GM19023 (cell line): ENCODE measurements at regions not wholly inside any gene's neighbourhood (a gene's known extent, or its start where the extent isn't known, plus 50 kb on each side); places are given as distances from the start of the nearest gene placed in this dataset.
"Not testable (repeated sequence)": the region's sequence is repeated elsewhere in the genome, so short reads cannot be mapped to it uniquely, and the experiment has no call there.

ENCODE experiments used
- ATAC-seq: cut with Tn5 transposase; IDR thresholded peaks from one replicate; pipeline ENCODE4 v1.9.1; 2021; ENCODE audit warnings: mild to moderate bottlenecking, moderate library complexity; ENCODE audit not compliant: unreplicated experiment

- ATAC-seq, result no peak
These were observed 241.5 kb upstream of the NRIP1 start for GRCh38 chr21:15306271-15306670.

GRCh38 chr21:15308333-15308732 is 243.5 kb upstream of the NRIP1 start:
- no peak for ATAC-seq

GRCh38 chr21:15309022-15309590 is 244.3 kb upstream of the NRIP1 start:
- ATAC-seq, result no peak

GRCh38 chr21:15309721-15310120 is 244.9 kb upstream of the NRIP1 start:
- no peak for ATAC-seq

- ATAC-seq, result no peak
These were observed 246.7 kb upstream of the NRIP1 start for GRCh38 chr21:15311510-15311909.

GRCh38 chr21:15317034-15317433 is 252.2 kb upstream of the NRIP1 start:
- ATAC-seq, result not testable (repeated sequence)

- ATAC-seq, result no peak
These were observed 254.9 kb upstream of the NRIP1 start for GRCh38 chr21:15319727-15320126.

- no peak for ATAC-seq
These were observed 259.7 kb upstream of the NRIP1 start for GRCh38 chr21:15324542-15324941.

- no peak for ATAC-seq
These were observed 261.4 kb upstream of the NRIP1 start for GRCh38 chr21:15326032-15326867.

GRCh38 chr21:15327637-15328265 is 263.0 kb upstream of the NRIP1 start:
- no peak for ATAC-seq

- ATAC-seq, result no peak
These were observed 264.4 kb upstream of the NRIP1 start for GRCh38 chr21:15329191-15329590.

- ATAC-seq, result no peak
These were observed 266.1 kb upstream of the NRIP1 start for GRCh38 chr21:15330872-15331271.

- no peak for ATAC-seq
These were observed 267.8 kb upstream of the NRIP1 start for GRCh38 chr21:15332572-15332971.

- ATAC-seq, result no peak
These were observed 268.4 kb upstream of the NRIP1 start for GRCh38 chr21:15333136-15333710.

- no peak for ATAC-seq
These were observed 269.2 kb upstream of the NRIP1 start for GRCh38 chr21:15333951-15334350.

GRCh38 chr21:15343066-15343465 is 278.3 kb upstream of the NRIP1 start:
- no peak for ATAC-seq

- ATAC-seq, result no peak
These were observed 287.2 kb upstream of the NRIP1 start for GRCh38 chr21:15352009-15352408.

GRCh38 chr21:15353546-15353945 is 288.7 kb upstream of the NRIP1 start:
- ATAC-seq, result no peak

GRCh38 chr21:15354516-15354915 is 289.7 kb upstream of the NRIP1 start:
- no peak for ATAC-seq

GRCh38 chr21:15355066-15355465 is 290.3 kb upstream of the NRIP1 start:
- no peak for ATAC-seq

- ATAC-seq, result no peak
These were observed 294.5 kb upstream of the NRIP1 start for GRCh38 chr21:15359251-15359650.

GRCh38 chr21:15362458-15362857 is 297.7 kb upstream of the NRIP1 start:
- no peak for ATAC-seq
